D721Med (cell line): ENCODE measurements at regions not wholly inside any gene's neighbourhood (a gene's known extent, or its start where the extent isn't known, plus 50 kb on each side); places are given as distances from the start of the nearest gene placed in this dataset.

Experiments used
- DNase-seq: peaks from one replicate; pipeline ENCODE4 v3.0.0; 2011; ENCODE audit warnings: low spot score; ENCODE audit not compliant: insufficient read length
- FAIRE-seq: peaks from 2 replicates; lab custom pipeline; 2011; peaks lifted over from hg19 to GRCh38; lab: Jason Lieb, UNC
- CTCF ChIP-seq: IDR thresholded peaks from 2 replicates; pipeline ENCODE4 v1.5.1; 2012; ENCODE audit warnings: mild to moderate bottlenecking, control low read depth; ENCODE audit not compliant: insufficient read depth; ENCODE audit errors: missing control alignments

GRCh38 chr14:80146941-80147340 lies 64.4 kb downstream of the DIO2 start:
- TF ChIP-seq CTCF, result no peak
- no peak for FAIRE-seq
- DNase-seq, result no peak

- no peak for TF ChIP-seq CTCF
- no peak for DNase-seq
- no peak for FAIRE-seq
Observed at GRCh38 chr14:80136358-80136757, 74.9 kb downstream of the DIO2 start.

GRCh38 chr14:80135305-80136088 lies 75.8 kb downstream of the DIO2 start:
- FAIRE-seq (no peak), DNase-seq (no peak)
- no peak for TF ChIP-seq CTCF

GRCh38 chr14:80134321-80134720 lies 77.0 kb downstream of the DIO2 start:
- TF ChIP-seq CTCF, result no peak
- DNase-seq (no peak), FAIRE-seq (no peak)

GRCh38 chr14:80133457-80133856 lies 77.8 kb downstream of the DIO2 start:
- FAIRE-seq, result no peak
- DNase-seq, result no peak
- TF ChIP-seq CTCF, result no peak

- TF ChIP-seq CTCF, result no peak
- DNase-seq (no peak), FAIRE-seq (no peak)
Observed at GRCh38 chr14:80127466-80127865, 83.8 kb downstream of the DIO2 start.

- DNase-seq (no peak), FAIRE-seq (no peak)
- no peak for TF ChIP-seq CTCF
Observed at GRCh38 chr14:80124794-80125193, 86.5 kb downstream of the DIO2 start.
